GM21737 (cell line): ENCODE measurements at regions not wholly inside any gene's neighbourhood (a gene's known extent, or its start where the extent isn't known, plus 50 kb on each side); places are given as distances from the start of the nearest gene placed in this dataset.
A peak's percentile ranks its signal among the peaks of the same experiment; 100 is the strongest.
"Not testable (repeated sequence)": the region's sequence is repeated elsewhere in the genome, so short reads cannot be mapped to it uniquely, and the experiment has no call there.

Experiments used
- ATAC-seq: cut with Tn5 transposase; IDR thresholded peaks from one replicate; pipeline ENCODE4 v1.9.1; 2021; ENCODE audit warnings: mild to moderate bottlenecking, moderate library complexity; ENCODE audit not compliant: unreplicated experiment

DNA sequence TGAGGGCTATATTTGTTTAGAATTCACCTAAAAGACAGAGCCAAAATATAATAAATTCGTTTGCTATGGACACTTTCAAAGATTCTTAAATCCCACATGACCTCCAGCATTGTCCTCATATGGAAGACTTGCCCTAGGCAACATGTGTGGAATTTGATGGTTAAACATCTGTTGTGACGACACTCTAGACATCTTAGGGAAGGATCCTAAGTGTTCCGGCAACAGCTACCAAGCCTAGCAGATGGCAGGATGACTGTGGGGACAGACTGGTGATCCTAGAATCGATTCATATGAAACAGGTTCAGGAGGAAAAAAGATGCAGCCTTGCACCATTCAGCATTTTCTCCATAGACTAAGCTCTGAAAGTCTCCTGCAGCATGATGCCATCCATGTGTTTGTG, 77.6 kb upstream of the BACH2 start:
- no peak for ATAC-seq

- ATAC-seq: no peak
These were observed 76.2 kb upstream of the BACH2 start for GRCh38 chr6:90372885-90373284.

DNA sequence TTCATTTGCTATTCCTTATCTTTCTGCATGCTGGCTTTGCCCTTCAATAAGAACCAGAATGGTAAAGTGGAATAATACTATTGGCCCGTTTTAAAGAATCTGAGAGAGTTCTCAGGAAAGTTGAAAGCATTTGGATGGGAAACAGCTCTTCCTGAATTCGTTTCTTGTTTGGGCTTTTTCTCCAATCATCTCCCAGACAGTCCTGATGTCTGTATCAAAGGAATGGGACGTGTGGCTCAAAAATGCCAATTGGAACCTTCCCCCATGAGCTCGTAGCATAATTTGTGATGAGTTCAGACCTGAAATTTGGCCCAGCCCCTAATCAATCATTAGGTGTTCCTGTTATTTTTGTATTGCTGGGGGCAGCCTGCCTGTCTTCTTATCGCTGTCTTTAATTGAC, 75.8 kb upstream of the BACH2 start:
- no peak for ATAC-seq

DNA sequence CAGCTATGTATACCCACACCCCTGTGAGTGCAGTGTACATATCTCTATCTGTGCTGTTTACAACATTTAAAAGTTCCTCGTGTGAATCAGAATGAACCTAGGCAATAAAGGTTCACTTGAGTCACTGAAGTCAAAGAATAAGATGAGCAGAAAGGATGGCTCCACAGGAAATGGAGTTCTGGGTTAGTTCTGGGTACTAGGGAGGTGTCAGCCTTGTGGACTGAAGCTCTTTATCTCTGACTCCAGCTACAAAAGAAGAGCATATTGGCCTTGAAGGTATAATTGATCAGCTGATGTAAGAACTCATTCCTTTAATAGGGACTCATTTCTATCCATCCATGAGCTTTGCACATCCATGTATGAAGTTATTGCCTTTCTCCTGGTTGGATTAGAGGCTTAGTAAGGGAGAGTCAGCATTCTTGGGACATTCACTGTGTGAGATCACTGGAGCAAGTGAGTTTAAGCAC, 73.9 kb upstream of the BACH2 start:
- ATAC-seq: no peak

- ATAC-seq: no peak
These were observed 73.0 kb upstream of the BACH2 start for GRCh38 chr6:90369651-90370050.

DNA sequence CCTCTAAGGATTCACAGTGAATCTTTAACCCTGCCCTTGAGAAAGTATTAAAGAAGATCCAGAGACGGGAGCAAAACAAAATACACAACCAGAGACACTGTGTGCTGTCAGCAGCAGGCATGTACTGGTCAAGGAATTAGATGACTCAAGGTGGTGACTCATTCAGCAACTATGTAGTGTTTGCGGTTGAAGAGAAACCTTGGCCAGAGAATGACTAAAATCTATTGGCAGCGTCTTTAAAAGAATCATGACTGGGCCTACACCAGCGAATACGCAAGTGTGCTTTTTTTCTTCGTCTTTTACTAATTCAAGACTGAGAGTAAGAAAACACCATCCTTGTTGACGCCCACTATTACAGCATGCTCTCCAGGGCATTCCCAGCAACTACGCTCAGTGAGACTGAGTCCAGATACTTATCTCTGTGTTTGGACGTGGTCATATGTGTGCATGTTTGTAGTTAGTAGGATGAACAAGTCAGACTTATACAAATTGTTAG, 72.4 kb upstream of the BACH2 start:
- ATAC-seq: peak; percentile 99

DNA sequence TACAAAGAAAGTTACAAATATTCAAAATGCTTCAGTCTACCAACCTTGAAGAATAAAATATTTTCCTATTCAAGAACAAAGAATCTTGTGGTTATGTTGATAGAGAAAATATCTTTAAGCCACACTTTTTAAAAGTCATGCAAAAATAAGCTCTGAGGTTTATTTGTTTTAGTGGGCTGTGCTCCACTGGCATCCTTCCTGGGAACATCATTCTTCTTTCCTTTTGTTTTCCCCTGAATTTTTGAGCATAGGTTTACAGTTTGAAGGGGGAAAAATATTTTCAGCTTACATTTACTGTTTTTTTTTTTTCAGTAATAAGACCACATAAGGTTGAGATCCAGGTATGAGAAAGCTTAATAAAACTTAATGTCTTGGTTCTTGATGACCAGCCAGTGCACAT, 72.0 kb upstream of the BACH2 start:
- no peak for ATAC-seq

DNA sequence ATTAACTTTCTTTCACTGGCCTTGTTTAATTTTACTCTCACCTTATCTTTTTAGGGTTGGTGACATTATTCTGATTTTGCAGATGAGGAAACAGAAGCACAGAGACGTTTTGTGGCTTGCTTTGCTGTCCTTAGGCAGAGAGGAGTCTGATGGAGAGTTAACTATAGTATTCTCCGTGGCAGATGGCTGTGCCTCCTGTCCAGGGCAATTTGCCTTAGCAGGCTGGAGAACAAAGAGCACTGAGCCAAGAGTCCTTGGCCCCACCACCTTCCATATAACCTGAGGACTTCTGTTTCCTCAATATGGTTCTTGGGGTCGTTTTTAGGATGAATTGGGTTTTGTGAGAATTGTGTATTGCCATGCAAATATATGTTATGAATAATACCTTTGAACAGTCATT, 71.4 kb upstream of the BACH2 start:
- ATAC-seq: no peak

GRCh38 chr6:90365565-90366219, 69.0 kb upstream of the BACH2 start:
- ATAC-seq: no peak

DNA sequence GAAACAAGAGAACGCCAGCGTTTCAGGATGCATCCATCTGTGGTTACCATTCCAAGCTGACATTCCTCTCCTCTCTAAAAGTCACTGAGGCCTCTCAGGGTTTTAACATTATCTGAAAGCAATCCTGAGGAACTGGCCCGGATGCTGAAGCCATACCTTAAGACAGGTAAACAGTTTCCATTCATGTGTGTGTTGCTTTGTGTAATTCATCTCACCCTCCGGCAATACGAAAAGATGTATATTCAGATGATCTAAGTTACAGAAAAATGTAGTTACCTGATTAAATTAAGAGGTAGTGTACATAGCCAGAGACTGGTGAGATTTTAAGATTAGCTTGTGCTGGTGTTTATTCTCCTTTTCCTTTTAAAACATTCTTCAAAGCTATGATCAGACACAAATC, 68.4 kb upstream of the BACH2 start:
- no peak for ATAC-seq

- no peak for ATAC-seq
These were observed 67.6 kb upstream of the BACH2 start for GRCh38 chr6:90364286-90364685.

DNA sequence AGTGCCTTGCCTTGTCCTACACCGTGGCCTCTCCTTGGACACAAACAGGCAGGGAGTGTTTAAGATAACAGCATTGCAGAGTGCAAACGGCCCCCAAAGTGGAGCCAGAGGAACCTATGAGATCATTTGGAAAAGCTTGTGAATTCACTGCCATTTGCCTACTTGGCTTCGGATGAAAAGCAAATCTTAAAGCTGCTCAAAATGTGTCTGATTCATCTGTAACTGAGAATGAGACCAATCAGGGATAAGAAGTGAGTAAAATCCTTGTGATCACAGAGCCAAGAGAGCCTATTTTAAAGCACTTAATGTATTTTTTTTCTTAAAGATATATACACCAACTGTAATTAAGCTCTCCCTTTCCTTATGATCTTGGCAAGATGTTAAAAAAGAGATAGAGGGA, 65.7 kb upstream of the BACH2 start:
- no peak for ATAC-seq

GRCh38 chr6:90361174-90361573, 64.5 kb upstream of the BACH2 start:
- no peak for ATAC-seq

- not testable (repeated sequence) for ATAC-seq
These were observed 61.6 kb upstream of the BACH2 start for GRCh38 chr6:90358036-90358770.

GRCh38 chr6:90356012-90356421, 59.4 kb upstream of the BACH2 start:
- no peak for ATAC-seq

- ATAC-seq: no peak
These were observed 58.3 kb upstream of the BACH2 start for GRCh38 chr6:90354961-90355360.

- no peak for ATAC-seq
These were observed 55.1 kb upstream of the BACH2 start for GRCh38 chr6:90351696-90352095.

DNA sequence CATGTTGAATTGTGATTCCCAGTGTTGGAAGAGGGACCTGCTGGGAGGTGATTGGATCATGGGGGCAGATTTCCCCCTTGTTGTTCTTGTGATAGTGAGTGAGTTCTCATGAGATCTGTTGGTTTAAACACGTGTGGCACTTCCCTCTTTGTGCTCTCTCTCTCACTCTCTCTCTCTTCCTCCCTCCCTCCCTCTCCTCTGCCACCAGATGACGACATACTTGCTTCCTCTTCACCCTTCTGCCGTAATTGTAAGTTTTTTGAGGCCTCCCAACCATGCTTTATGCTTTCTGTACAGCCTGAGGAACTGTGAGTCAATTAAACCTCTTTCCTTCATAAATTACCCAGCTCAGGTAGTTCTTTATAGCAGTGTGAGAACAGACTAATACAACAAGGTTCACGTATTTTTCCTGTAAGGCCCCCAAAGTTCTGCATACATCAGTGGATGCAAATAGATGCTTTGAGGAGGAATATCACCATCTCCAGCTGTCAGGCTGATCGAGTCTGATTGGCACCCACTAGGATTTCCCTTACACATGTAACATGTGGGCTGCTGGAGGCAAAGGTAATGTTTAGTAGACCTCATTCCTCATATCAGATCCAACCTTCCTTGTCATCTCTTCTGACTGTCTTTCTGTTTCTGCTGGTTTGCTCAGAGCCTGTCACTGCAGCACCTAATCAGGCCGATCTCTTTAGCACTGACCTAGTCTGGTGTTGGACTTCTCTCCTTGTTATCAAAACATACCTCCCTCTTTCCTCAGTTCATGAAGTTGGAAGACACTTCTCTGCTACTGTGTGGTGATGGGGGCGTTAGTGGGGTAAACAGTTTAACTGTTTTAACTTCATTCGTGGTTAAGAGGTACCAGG, 54.3 kb upstream of the BACH2 start:
- no peak for ATAC-seq

GRCh38 chr6:90347411-90347851, 50.8 kb upstream of the BACH2 start:
- no peak for ATAC-seq

DNA sequence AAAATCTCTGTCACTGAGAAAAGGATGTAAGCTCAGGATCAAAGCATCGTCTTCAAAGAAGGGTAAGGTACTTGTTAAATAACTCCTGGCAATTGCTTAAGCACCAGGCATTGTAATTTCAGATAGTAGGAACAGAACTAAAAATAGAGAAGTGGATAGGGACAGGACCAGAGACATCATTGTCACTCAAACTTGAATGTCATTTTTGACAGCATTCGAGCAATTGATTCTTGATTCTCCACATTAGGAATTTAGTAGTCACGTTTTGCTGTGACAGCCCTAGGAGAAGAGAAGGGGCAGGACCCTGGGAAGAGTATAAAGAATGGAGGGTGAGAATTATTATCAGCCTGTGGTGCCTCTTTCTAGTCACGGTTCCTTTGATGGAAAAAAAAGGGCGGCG, 50.1 kb upstream of the BACH2 start:
- ATAC-seq: no peak
